ENCODE measurements at regions not wholly inside any gene's neighbourhood (a gene's known extent, or its start where the extent isn't known, plus 50 kb on each side); places are given as distances from the start of the nearest gene placed in this dataset.
"Not testable (repeated sequence)": the region's sequence is repeated elsewhere in the genome, so short reads cannot be mapped to it uniquely, and the experiment has no call there.

DNA sequence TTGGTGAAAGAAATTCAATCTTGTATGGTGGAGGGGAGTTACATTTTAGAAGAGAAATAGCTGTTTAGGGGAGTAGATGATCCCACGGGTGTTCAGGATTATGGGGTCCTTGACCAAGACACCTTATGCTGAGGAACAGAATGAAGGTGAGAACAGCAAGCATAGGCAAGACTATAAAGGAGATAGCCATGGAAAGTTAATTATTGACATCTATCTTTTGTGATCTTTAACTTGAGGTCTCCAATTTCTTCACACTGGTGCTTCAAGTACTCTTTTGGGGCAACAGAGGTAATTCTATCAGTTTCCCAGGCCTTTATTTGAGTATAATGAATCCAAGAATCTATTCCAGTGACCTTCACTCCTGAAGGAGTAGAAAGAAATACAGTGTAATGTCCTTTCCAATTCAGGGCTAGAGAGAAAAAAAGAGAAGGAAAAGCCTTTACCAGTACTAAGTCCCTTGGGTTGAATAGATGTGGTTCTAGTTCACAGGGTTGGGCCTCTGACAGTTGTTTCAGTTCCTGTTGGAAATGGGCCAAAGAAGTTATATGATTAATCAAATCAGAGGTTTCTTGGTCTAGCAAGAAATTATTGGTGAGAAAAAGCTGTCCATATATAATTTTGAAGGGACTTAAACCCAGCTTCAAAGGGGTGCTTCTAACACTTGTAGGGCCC, 2104.1 kb upstream of the ACO1 start:
- intact Hi-C loops (cut with DNase I), result no loop called here
- WGBS, 2 donors, result 80 to 83% methylated on average over 1 of the region's 1 CpG
- TF ChIP-seq POLR2A (IDR thresholded peaks at IDR 0.05), result no peak
- TF ChIP-seq, protein P1, sequence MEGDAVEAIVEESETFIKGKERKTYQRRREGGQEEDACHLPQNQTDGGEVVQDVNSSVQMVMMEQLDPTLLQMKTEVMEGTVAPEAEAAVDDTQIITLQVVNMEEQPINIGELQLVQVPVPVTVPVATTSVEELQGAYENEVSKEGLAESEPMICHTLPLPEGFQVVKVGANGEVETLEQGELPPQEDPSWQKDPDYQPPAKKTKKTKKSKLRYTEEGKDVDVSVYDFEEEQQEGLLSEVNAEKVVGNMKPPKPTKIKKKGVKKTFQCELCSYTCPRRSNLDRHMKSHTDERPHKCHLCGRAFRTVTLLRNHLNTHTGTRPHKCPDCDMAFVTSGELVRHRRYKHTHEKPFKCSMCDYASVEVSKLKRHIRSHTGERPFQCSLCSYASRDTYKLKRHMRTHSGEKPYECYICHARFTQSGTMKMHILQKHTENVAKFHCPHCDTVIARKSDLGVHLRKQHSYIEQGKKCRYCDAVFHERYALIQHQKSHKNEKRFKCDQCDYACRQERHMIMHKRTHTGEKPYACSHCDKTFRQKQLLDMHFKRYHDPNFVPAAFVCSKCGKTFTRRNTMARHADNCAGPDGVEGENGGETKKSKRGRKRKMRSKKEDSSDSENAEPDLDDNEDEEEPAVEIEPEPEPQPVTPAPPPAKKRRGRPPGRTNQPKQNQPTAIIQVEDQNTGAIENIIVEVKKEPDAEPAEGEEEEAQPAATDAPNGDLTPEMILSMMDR (IDR thresholded peaks at IDR 0.05), result no peak

GRCh38 chr9:30289435-30289834, 2095.0 kb upstream of the ACO1 start:
- H3K27me3 ChIP-seq, result no peaks in the 10 kb centered on the region
- H3K4me1 ChIP-seq, result no peaks in the 10 kb centered on the region
- no peaks in the 10 kb centered on the region for H3K9me3 ChIP-seq
- 38 to 40% methylated on average over 2 of the region's 2 CpGs for WGBS, 2 donors
- intact Hi-C loops (cut with DNase I), result no loop called here
- H3K36me3 ChIP-seq, result no peaks in the 10 kb centered on the region
- H3K27ac ChIP-seq, result no peak overlapping the region
- no peak overlapping the region for H3K4me3 ChIP-seq
- no peak for DNase-seq
- no peak for TF ChIP-seq POLR2A (IDR thresholded peaks at IDR 0.05)
- TF ChIP-seq, protein P1 (IDR thresholded peaks at IDR 0.05), result no peak

More for the DNA sequence above, 2104.1 kb upstream of the ACO1 start:
- no peaks in the 10 kb centered on the region for H3K4me1 ChIP-seq
- H3K27me3 ChIP-seq, result no peaks in the 10 kb centered on the region
- H3K36me3 ChIP-seq, result no peaks in the 10 kb centered on the region
- DNase-seq, result no peak
- H3K4me3 ChIP-seq, result no peak overlapping the region
- H3K27ac ChIP-seq, result no peak overlapping the region
- H3K9me3 ChIP-seq, result no peaks in the 10 kb centered on the region

GRCh38 chr9:30292026-30292425, 2092.4 kb upstream of the ACO1 start:
- H3K4me3 ChIP-seq; H3K27ac ChIP-seq; H3K9me3 ChIP-seq; H3K36me3 ChIP-seq; H3K4me1 ChIP-seq; DNase-seq; intact Hi-C loops (cut with DNase I); H3K27me3 ChIP-seq: not testable (repeated sequence)

DNA sequence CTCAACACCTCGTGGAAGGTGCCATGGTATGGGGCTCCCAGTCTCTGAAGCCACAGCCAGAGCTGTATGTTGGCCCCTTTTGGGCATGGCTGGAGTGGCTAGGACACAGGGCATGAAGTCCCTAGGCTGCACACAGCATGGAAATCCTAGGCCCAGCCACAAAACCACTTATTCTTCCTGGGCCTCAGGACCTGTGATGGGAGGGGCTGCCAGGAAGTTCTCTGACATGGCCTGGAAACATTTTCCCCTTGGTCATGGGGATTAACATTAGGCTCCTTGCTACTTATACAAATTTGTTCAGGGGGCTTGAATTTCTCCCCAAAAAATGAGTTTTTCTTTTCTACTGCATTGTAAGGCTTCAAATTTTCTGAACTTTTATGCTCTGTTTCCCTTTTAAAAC, 2091.2 kb upstream of the ACO1 start:
- Histone ChIP-seq H3K36me3 (no peaks in the 10 kb centered on the region), H3K4me1 (no peaks in the 10 kb centered on the region), H3K4me3 (no peak overlapping the region), H3K27me3 (no peaks in the 10 kb centered on the region), H3K9me3 (no peaks in the 10 kb centered on the region), H3K27ac (no peak overlapping the region)
- TF ChIP-seq POLR2A (IDR thresholded peaks at IDR 0.05), result no peak
- TF ChIP-seq, protein P1 (IDR thresholded peaks at IDR 0.05), result no peak
- 25 to 50% methylated on average over 1 of the region's 1 CpG for whole genome bisulfite sequencing, 2 donors
- intact Hi-C loops (cut with DNase I), result no loop called here
- no peak for DNase-seq

DNA sequence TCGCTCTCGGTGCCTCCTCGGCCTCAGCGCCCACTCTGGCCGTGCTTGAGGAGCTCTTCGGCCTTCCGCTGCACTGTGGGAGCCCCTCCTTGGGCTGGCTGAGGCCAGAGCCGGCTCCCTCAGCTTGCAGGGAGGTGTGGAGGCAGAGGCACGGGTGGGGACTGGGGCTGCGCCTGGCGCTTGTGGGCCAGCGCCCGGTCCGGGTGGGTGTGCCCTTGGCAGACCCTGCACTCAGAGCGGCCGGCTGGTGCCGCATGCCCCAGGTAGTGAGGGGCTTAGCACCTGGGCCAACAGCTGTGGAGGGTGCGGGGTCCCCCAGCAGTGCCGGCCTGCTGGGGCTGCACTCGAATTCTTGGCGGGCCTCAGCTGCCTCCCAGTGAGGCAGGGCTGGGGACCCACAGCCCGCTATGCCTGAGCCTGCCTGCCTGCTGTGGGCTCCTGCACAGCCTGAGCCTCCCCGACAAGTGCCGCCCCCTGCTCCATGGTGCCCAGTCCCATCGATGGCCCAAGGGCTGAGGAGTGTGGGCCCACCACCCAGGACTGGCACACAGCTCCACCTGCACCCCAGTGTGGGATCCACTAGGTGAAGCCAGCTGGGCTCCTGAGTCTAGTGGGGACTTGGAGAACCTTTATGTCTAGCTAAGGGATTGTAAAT, 2085.2 kb upstream of the ACO1 start:
- Histone ChIP-seq H3K4me1 (no peaks in the 10 kb centered on the region), H3K4me3 (no peak overlapping the region), H3K27me3 (no peaks in the 10 kb centered on the region), H3K36me3 (no peaks in the 10 kb centered on the region), H3K9me3 (peaks cover 0 to 11% (median 0%) of the 10 kb centered on the region in 3 donors), H3K27ac (no peak overlapping the region)
- WGBS, 2 donors, result 71 to 90% methylated on average over 5 to 6 of the region's 25 CpGs
- no peak for TF ChIP-seq POLR2A (IDR thresholded peaks at IDR 0.05)
- TF ChIP-seq, protein P1 (IDR thresholded peaks at IDR 0.05), result no peak
- intact Hi-C loops (cut with DNase I), result no loop called here
- DNase-seq, result no peak
